ENCODE measurements at regions not wholly inside any gene's neighbourhood (a gene's known extent, or its start where the extent isn't known, plus 50 kb on each side); places are given as distances from the start of the nearest gene placed in this dataset.
"Not testable (repeated sequence)": the region's sequence is repeated elsewhere in the genome, so short reads cannot be mapped to it uniquely, and the experiment has no call there.

- TF ChIP-seq CTCF (IDR thresholded peaks at IDR 0.05); EZH2 (IDR thresholded peaks at IDR 0.05; ENCODE audit: borderline replicate concordance, insufficient read depth, low read depth, low read length, poor library complexity, severe bottlenecking): not testable (repeated sequence)
Observed at GRCh38 chr21:9035970-9036369, 1485.4 kb upstream of the TPTE start.
